ENCODE measurements at regions not wholly inside any gene's neighbourhood (a gene's known extent, or its start where the extent isn't known, plus 50 kb on each side); places are given as distances from the start of the nearest gene placed in this dataset.
"Not testable (repeated sequence)": the region's sequence is repeated elsewhere in the genome, so short reads cannot be mapped to it uniquely, and the experiment has no call there.

DNA sequence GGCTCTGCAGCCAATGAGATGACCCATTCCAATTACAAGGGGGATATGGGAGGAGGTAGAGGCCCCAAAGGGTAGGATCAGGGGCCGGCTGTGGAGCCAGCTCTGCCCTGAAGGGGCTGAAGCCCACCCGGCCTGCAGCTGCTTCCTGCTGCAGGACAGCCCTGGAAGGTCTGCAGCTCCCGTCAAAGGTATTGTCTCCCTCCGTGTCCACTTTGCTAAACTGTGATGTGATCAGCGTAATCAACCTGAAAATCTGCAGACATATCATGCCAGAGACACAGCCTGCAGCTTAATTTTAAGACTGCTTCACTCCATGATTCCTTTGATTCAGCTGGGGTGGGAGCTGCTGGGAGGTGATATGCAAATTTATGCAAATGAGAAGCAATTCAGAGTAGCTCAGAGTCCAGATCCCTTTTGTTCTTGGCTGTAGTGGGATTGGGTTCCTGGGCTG, 90.7 kb downstream of the GADD45G start:
- peak; percentile 76 for DNase-seq (ENCODE audit: low read depth, low spot score)

GRCh38 chr9:89695979-89696378, 91.2 kb downstream of the GADD45G start:
- not testable (repeated sequence) for DNase-seq (ENCODE audit: low read depth, low spot score)

GRCh38 chr9:89696780-89697179, 92.0 kb downstream of the GADD45G start:
- DNase-seq (ENCODE audit: low read depth, low spot score) = no peak

DNA sequence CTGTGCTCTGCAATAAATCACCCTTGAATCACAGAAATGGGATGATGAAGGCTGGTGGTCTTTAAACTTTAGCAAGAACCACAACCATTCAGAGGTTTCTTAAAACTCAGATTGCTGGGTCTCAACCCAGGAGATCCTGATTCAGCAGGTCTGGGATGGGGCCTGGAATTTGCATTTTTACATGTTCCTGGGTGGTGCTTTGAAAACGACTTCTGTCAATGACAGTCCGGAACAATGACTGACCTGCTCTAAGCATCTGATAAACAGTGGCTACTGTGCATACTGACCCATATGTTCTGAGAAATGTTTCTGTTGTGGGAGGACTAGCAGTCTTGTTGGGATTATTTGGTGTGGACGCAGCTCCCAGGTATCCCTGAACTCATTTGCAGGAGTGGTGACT, 92.7 kb downstream of the GADD45G start:
- DNase-seq (ENCODE audit: low read depth, low spot score) = no peak

- no peak for DNase-seq (ENCODE audit: low read depth, low spot score)
These were observed 93.7 kb downstream of the GADD45G start for GRCh38 chr9:89698411-89699005.

GRCh38 chr9:89699646-89700045, 94.8 kb downstream of the GADD45G start:
- DNase-seq (ENCODE audit: low read depth, low spot score) = no peak

GRCh38 chr9:89701221-89701798, 96.5 kb downstream of the GADD45G start:
- DNase-seq (ENCODE audit: low read depth, low spot score) = no peak

GRCh38 chr9:89702401-89702800, 97.6 kb downstream of the GADD45G start:
- no peak for DNase-seq (ENCODE audit: low read depth, low spot score)

DNA sequence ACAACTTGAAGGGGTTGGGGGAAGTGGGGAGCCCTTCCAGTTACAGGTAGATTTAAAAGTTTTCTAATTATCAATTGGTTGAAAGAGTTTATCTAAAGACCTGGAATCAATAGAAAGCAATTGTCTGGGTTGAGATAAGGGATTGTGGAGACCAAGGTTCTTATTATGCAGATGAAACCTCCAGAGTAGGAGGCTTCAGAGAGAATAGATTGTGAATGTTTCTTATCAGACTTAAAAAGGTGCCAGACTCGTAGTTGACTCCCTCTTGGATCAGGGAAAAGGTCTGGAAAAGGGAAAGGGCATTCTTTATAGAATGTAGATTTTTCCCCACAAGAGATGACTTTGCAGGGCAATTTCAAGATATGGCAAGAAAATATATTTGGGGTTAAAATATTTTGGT, 100.8 kb downstream of the GADD45G start:
- DNase-seq (ENCODE audit: low read depth, low spot score) = no peak

DNA sequence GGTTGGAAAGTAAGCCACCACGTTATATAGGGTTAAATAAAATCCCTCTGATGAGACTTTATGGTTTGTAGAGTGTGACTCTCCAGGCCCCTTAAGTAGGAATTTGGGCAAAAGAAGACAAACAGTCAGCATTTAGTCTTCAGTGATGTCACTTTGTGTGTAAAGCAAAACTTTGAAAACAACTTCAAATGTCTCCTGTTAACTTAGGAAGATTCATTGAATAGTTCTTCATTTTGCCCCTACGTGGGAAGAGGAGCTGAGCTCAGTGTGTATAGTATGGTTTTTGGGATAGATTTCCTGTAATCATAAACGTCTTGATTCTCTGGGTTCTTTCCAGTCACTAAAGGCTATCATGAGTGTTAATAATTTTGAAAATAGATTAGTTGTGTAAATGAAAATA, 101.3 kb downstream of the GADD45G start:
- no peak for DNase-seq (ENCODE audit: low read depth, low spot score)

- DNase-seq (ENCODE audit: low read depth, low spot score) = no peak
These were observed 101.9 kb downstream of the GADD45G start for GRCh38 chr9:89706731-89707191.

DNA sequence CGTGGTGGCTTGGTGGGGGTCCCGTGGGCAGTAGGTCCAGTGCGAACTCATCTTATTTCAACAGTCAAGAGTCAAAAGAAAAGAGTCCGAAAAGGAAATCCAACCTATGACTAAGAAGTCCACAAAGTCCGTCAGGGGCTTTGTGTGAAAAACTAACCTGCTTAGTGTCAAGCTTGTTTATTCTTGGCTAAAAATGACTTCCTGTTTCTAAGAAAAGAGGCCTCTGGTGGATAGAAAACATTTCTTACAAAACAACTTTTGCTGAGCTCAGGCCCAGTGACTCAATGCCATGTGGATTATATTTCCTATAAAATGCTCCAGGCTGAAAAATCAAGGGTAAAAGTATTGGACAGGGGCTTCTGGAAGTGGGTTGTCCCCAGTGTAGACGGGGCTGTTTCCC, 105.9 kb downstream of the GADD45G start:
- DNase-seq (ENCODE audit: low read depth, low spot score) = no peak

DNA sequence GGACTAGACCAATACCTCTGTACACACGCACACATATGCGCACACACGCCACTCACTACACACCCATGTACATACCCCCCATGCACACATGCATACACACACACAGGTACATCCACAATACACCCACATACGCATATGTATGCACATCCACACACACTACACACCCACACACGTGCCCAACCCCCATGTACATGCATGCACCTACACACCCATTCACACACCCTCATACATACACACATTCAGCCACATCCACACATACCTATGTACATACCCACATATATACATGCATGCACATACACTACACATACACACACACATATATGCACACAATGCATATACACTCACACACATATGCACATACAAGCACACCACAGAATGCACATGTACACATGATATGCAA, 107.1 kb downstream of the GADD45G start:
- no peak for DNase-seq (ENCODE audit: low read depth, low spot score)

- DNase-seq (ENCODE audit: low read depth, low spot score) = no peak
These were observed 107.5 kb downstream of the GADD45G start for GRCh38 chr9:89712283-89712682.

DNA sequence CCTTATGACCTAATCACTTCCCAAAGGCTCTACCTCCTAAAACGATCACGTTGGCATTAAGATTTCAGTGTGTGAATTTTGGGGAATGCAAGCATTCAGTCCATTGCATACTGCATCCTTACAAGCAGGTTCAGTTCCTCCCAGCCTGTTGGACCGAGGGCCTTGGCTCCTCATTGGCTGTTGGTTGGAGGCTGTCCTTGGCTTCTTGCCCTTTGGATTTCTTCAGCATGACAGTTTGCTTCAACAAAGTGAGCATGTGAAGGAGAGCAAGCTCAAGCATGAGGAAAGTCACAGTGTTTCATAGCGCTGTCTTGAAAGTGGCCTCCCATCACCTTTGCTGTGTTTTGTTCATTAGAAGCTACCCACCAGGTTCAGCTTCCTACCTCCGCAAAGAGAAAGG, 109.5 kb downstream of the GADD45G start:
- no peak for DNase-seq (ENCODE audit: low read depth, low spot score)

GRCh38 chr9:89715318-89715858, 110.6 kb downstream of the GADD45G start:
- no peak for DNase-seq (ENCODE audit: low read depth, low spot score)

DNA sequence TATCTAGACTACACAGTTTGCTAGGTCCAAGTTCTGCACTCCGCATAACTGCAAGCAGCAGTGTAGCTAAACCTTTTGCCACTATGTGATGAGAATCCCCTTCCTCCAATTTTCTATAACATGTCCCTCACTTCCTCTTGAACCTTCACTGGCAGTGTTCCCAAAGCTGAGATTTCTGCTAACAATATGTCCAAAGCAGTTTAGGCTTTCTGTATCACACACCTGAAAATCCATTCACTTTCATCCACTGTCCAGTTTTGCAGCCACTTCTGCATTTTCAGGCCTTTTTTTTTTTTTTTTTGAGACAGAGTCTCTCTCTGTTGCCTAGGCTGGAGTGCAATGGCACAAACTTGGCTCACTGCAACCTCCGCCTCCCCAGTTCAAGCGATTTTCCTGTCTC, 111.1 kb downstream of the GADD45G start:
- no peak for DNase-seq (ENCODE audit: low read depth, low spot score)

DNA sequence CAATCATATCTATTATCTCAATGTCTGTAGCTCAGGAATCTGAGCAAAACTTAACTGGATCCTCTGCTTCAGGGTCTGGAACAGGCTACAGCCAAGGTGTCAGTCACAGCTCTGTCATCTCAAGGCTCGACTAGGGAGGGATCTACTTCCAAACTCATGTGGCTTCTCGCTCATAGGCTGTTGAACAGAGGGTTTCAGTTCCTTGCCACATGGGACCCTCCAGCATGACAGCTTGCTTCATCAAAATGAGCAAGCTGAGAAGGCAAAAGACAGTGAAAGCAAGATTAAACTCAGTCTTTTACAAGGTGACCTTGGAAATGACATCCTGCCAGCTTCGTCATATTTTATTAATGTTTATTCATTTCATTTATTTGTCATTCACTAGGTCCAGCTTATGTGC, 111.7 kb downstream of the GADD45G start:
- no peak for DNase-seq (ENCODE audit: low read depth, low spot score)

DNA sequence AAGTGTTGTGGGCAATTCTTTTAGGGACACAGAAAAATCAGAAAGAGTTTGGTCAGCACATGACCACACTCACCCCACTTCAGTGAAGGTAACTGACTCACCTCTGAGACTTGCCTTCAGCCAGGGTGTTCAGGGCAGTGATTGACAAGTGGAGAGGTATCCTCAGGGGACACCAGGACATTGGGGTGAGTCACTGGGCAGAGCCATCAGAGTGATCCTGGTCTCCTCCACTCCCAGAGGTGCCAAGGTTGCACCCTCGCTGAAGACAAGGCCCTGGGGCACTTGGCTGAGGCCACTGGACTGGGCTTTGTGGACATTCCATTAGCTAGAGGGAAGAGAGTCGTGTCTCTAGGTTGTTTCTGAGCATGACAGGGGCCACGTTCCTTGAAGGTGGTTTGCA, 113.4 kb downstream of the GADD45G start:
- DNase-seq (ENCODE audit: low read depth, low spot score) = no peak

GRCh38 chr9:89718651-89719050, 113.8 kb downstream of the GADD45G start:
- DNase-seq (ENCODE audit: low read depth, low spot score) = no peak

- no peak for DNase-seq (ENCODE audit: low read depth, low spot score)
These were observed 114.4 kb downstream of the GADD45G start for GRCh38 chr9:89719202-89719601.

- DNase-seq (ENCODE audit: low read depth, low spot score) = no peak
These were observed 115.9 kb downstream of the GADD45G start for GRCh38 chr9:89720696-89721175.

DNA sequence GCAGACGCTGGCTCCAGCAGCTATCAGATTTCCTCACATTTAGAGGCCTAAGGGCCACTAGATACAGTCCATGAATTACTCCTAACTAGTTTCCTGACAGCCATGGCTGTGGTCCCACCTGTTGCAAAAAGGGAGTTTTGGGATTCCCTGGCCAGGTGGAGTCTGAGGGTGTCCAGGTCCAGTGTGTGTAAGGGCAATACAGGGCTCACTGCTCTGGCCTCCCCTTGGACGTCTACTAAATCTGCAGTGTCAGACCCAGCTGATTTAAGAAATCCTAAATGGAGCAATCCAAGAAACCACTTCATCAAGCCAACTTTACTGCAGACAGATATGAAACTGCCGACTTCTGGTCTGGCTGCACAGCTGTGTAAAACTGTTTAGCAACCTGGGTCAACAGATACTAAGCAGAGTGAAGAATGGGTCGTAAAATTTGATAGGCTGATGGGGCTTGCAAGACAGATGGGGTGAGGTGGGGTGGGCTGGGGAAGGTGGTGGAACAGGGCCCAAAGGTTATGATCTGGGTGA, 116.4 kb downstream of the GADD45G start:
- DNase-seq (ENCODE audit: low read depth, low spot score) = no peak

All from ELF-1 (cell line).